Limb (tissue), 2 donors: ENCODE measurements at regions not wholly inside any gene's neighbourhood (a gene's known extent, or its start where the extent isn't known, plus 50 kb on each side); places are given as distances from the start of the nearest gene placed in this dataset.

Source experiments
- DNase-seq, 2 donors: peaks; one replicate each; pipeline ENCODE4 v3.0.0-alpha.2; 2016; ENCODE audit errors: extremely low spot score in 2 of 2

DNA sequence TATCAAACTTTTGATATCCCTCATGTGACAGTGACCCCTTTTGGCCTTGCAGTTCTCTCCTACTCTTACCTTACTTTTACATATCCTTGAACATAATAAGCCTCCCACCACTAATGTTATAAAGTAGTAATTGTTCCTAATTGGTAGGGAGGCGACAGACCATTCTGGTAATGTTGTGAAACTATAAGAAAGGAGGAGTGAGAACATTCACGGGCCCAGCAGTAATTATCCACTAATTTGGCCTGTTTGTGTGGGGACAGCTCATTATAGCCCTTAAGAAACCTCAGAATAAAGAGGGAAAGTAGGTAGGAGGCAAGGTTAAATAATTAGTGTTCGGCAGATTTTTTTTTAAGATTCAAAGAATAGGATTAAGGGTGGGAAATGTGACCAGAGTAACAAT lies 1046.5 kb upstream of the ARRDC3 start:
- no peak for DNase-seq

DNA sequence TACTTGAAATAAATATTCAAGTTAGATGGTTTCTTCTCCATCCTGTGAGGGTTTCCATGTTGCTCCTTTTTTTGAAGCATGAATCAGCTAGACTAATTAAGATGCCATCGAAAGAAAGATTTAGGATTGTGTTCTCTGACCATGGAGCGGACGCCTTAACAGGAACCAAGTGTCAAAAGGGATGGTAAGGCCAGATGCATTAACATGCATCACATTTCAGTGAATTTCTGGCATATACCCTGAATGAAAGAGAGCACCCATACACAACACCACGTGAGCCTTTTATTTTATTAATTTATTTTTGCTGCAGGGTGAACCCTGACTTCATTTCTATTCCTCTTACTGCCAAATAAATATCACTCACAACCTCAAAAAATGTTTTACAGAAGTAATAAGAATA lies 1045.3 kb upstream of the ARRDC3 start:
- no peak for DNase-seq

DNA sequence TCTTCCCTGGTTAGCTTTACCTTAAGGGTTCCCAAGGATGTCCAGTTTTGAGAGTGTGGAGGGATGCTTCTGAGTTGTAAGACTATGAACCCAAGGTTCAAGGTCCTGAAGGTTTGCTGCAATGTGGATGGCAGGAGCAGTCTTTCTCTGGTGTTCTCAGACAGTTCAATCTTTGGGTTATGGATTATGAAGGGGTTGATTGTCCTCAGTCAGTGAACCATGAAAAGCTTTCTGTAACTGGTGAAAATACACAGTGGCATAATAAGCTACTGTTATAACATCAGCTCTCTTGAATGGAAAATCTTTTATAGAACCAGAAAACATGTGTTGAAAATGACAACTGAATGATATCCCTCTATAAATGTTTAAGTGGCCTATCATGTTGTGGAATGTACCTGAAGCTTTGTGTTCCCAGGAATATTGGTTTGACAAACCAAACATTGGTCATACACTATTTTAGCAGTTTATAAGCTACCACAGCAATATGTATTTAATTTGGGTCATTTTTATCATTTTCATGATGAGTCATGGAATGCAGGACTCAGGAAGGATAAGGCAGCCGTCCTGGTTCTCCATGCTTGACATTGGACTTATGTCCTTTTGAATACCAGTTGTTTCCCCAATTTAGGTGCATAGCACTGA lies 1041.8 kb upstream of the ARRDC3 start:
- no peak for DNase-seq

GRCh38 chr5:92421942-92422341 lies 1038.8 kb upstream of the ARRDC3 start:
- no peak for DNase-seq

GRCh38 chr5:92421196-92421595 lies 1038.1 kb upstream of the ARRDC3 start:
- no peak for DNase-seq

DNA sequence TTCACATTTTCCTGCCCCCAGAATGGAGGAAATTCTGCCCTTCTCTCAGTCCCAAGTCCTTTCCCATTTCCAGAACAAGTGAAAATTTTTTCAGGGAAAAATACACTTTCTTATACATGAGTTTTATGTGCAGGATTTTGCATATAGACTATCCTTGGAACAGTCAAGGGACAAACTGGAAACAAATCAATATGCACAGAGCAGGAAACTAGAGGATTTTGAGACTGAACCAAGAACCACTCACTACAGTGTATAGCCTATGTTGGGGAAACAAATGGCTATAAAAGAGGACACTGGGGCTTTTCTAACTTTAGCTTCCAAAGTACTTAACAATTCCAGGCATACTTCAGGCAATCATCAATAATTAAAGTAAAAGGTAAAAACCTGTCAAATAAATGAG lies 1036.1 kb upstream of the ARRDC3 start:
- no peak for DNase-seq

DNA sequence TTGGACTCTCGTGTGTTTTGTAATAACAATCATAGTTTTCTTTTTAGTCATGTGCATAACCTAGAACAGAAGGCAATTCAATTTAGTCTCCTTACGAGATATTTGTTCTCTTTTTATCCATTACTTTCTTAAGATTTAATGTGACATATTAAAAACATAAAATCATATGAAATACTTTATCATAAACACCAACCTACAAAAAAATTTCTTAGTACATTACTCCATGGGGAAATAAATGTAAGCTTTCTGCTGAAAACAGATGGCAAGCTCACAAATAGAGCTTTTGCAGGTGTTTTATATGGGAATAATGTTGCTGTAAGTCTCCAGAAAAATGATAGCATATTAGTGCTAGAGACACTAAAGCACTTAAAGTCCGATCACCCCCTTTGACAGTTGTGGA lies 1035.2 kb upstream of the ARRDC3 start:
- no peak for DNase-seq

DNA sequence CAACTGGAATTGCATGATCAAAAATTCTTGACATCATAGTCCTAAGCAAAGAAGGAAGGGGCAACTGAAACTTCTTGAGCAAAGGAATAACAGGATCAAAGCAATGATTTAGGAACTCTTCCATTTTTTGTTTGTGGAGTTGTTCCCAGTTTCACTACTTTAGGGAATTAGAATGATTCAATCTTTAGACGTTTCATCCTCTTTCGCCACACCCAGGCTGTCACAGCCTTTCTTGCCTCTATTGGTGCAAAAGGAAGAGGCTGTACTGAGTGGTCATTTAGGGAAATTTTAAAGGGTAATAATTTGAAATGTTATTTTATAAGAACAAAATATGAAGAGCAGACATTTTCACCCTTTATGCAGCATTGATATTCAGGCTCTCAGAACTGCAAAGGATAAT lies 1026.0 kb upstream of the ARRDC3 start:
- no peak for DNase-seq

- DNase-seq: no peak
Measured at GRCh38 chr5:92402956-92403702, 1020.0 kb upstream of the ARRDC3 start.

DNA sequence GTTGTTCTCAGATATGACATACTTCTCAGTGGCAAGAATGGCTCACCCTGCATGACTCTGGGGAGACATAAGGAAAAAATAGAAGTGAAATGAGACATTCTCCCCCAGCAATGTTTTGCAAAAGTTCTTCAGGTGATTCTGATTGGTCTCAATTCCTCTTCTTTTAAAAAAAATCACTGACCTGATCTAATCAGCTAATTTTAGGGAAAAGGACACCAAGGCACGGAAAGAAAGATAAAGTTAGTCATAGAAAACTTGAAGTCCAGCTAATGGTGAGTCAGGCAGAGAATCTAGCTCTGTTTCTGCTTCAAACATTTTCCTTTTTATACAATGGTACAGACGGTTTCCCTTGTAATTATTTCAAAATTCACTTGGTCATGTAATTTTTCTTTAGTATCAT lies 1018.9 kb upstream of the ARRDC3 start:
- no peak for DNase-seq

DNA sequence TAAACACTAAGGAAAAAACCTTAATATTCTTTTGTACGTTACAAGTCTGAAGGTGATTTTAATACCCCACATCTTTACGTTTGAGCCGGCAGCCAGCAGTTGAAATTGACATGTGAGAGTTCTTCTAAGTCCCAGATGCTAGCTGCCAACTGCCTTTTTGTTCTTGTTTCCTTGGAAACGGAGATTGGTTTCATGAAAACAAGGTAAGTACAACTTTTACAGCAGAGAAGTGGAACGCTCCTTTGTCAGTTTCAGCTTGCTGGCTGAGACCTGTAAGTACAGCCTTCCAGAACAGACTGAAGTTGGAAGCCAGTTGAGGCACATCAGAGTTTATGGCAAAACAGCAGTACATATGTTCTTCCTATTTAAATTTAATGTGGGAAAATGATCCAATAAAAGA lies 1018.4 kb upstream of the ARRDC3 start:
- peak; percentile 35 to 59 for DNase-seq

GRCh38 chr5:92394936-92395335 lies 1011.8 kb upstream of the ARRDC3 start:
- no peak for DNase-seq

- DNase-seq: no peak
Measured at GRCh38 chr5:92390657-92391056, 1007.5 kb upstream of the ARRDC3 start.

DNA sequence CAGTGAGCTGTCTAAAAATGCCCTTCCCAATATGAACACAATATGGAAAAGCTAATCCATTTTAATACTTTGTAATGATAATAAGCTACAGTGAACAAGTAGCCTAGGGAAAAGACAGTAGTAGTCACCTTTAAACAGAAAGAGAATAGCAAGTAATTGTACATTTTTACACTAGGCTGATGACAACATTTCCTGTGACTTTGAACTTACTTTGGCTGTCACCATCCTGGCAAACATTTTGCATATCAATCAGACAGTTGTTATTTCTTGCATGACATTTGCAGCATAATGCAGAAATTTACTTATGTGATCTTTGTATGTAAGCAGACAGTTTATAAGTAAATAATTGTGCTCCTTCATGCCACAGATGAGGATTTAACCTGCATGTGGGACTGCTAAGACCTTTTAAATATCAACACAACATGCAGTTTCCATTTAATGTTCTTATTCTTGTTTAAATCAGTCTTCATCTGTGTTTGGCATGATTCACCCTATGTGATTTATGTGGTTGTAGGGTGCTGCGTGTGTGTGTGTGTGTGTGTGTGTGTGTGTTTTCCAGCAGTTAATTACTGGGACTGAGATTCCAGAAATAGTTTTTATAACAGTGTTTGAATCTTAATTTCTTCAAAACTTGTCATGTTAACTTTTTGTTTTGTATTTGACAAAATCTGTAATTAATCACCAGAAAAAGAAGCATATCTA lies 997.1 kb upstream of the ARRDC3 start:
- no peak for DNase-seq

DNA sequence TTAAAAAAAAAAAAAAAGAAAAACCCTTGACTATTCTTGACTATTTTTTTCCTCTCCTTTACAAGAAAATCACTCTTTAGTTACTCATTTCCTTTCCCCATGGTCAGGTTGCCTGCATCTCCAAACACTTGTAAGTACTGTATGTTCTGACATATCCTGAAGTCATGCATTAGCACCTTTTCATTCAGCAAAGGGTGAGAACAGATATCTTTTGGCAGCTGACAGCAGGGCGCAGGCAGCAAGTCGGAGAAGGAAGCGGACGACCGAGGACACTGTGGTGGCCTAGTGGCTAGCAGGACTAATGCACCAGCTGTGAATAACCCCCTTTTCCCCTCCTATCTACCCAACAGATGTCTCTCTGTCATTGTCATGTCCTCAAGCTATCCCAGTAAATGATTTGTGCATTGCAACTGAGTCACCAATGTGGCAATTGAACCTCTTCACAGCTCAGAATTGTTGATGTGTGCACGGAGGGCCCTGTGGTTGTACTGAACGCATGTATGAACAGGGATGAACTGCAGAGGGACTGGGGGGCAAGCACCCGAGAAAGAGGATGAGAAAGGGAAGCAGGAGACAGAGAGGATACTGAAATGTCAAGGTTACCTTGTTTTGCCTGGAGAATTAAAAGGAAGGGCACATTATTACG lies 996.0 kb upstream of the ARRDC3 start:
- no peak for DNase-seq

GRCh38 chr5:92374859-92375258 lies 991.7 kb upstream of the ARRDC3 start:
- DNase-seq: no peak

GRCh38 chr5:92372766-92373165 lies 989.6 kb upstream of the ARRDC3 start:
- no peak for DNase-seq

DNA sequence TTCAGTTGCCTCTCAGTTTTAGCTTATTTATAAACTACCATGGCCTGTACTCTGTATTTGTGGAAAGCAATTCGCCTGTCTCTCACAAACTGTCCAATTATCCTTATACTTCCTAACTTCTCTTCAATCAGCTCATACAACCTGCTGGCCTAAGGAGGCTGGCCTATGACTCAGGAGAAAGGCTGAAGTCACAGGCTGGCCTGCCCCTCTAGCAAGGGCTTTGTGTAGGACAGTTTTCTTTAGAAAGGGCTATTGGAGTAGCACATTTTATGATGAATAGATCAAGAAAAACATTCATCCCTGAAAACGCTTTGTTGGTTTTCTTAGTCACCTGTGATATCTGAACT lies 988.7 kb upstream of the ARRDC3 start:
- no peak for DNase-seq

DNA sequence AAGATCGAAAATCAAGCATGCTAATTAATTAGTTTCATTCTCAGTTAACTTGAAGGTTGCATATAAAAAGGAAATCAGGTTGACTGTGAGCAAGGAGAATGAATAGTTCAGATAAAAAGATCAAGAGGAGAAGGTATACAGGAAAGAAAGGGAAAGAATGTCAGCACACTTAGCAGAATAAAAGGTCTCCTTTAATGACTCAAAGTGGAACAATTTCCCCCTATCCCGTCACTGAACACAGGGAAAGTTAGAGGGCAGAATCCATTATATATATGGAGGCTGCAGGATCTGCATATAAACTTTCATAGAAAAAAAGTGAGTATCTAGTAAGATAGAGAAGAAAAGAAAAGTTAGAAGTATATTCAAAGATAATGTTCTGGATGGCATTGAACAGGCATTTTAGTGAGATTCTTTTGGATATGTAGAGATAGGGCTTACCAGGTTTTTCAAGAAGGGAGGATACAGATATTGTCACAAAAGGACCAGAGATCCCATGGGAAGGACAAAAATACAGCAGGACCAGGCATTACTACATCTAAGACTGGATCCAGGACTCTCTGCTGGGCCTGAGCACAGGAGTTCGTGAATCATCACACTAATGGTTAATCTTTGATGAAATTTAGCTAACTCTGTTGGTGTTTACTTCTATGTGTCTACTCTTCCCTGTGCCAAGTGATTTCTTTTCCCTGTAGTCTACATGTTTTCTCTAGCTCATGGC lies 988.2 kb upstream of the ARRDC3 start:
- DNase-seq: no peak

DNA sequence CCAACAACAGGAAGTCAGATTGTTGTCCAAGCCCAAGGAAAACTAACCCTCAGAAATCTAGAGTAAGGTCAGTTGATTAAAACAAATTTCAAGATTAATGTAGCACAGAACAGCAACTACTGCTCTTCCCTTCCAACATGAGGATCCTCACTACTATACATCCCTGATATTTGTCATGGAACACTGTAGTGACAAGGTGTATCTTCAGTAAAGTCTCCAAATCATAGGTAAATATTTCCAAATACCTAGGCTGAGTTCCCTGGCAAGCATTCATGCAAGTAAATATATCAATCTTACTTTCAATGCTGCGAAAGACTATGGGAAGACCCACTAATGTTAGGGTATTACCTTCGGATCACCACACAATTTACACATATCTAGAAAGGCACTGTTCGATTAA lies 986.9 kb upstream of the ARRDC3 start:
- no peak for DNase-seq

- DNase-seq: no peak
Measured at GRCh38 chr5:92369587-92369986, 986.5 kb upstream of the ARRDC3 start.
